C4-2B (cell line): ENCODE measurements at regions not wholly inside any gene's neighbourhood (a gene's known extent, or its start where the extent isn't known, plus 50 kb on each side); places are given as distances from the start of the nearest gene placed in this dataset.

ENCODE experiments used
- CTCF ChIP-seq: fragments of 450-650 bp; conservative IDR thresholded peaks from 2 replicates; pipeline ENCODE4 v1.5.1; 2017; ENCODE audit warnings: mild to moderate bottlenecking
- ZFX ChIP-seq: fragments of 450-650 bp; IDR thresholded peaks from 2 replicates; pipeline ENCODE4 v1.6.1; 2017

- no peak for TF ChIP-seq CTCF
- no peak for TF ChIP-seq ZFX
Measured at GRCh38 chr18:1104181-1104881, 199.7 kb downstream of the ADCYAP1 start.
